Left ventricle myocardium superior (tissue), 1 donor: ENCODE measurements at regions not wholly inside any gene's neighbourhood (a gene's known extent, or its start where the extent isn't known, plus 50 kb on each side); places are given as distances from the start of the nearest gene placed in this dataset.
A peak's percentile ranks its signal among the peaks of the same experiment; 100 is the strongest.
"Not testable (repeated sequence)": the region's sequence is repeated elsewhere in the genome, so short reads cannot be mapped to it uniquely, and the experiment has no call there.

ENCODE experiments used
- ATAC-seq: fragments of 200-7000 bp; cut with Tn5 transposase; one replicate; pipeline ENCODE4 v1.9.1; 2020; ENCODE audit warnings: mild to moderate bottlenecking, moderate library complexity
- DNase-seq: peaks from one replicate; pipeline ENCODE4 v3.0.0-alpha.2; 2020
- intact Hi-C: fragments of 100-400 bp; cut with micrococcal nuclease; formaldehyde crosslinking; loops from one replicate; pipeline ENCODE4 v1.11.0; 2022
- donor health status: DM: no; HTN: yes; CAD: no; lungs with severe emphysema.

- intact Hi-C loops: no loop called here
- DNase-seq: no peak
- no peak for ATAC-seq
Observed at GRCh38 chr7:49631960-49632359, 141.5 kb upstream of the VWC2 start.

GRCh38 chr7:49635800-49636199 is 137.6 kb upstream of the VWC2 start:
- intact Hi-C loops: no loop called here
- DNase-seq: no peak
- ATAC-seq: no peak

- ATAC-seq (no peak), DNase-seq (no peak)
- intact Hi-C loops: no loop called here
Observed at GRCh38 chr7:49636400-49636799, 137.0 kb upstream of the VWC2 start.

- ATAC-seq (peak; percentile 89), DNase-seq (no peak)
- intact Hi-C loops: no loop called here
Observed at GRCh38 chr7:49638166-49638565, 135.3 kb upstream of the VWC2 start.

GRCh38 chr7:49639068-49639593 is 134.3 kb upstream of the VWC2 start:
- intact Hi-C loops: no loop called here
- DNase-seq: no peak
- ATAC-seq: peak; percentile 22

GRCh38 chr7:49639808-49640207 is 133.6 kb upstream of the VWC2 start:
- ATAC-seq (no peak), DNase-seq (no peak)
- intact Hi-C loops: loop anchor here (10.0 kb wide), 1 partner anchor 135 kb away; the partner anchor contains the start of gene VWC2

GRCh38 chr7:49643321-49643720 is 130.1 kb upstream of the VWC2 start:
- ATAC-seq (peak; percentile 97), DNase-seq (peak; percentile 68)
- intact Hi-C loops: loop anchor here (10.0 kb wide), 1 partner anchor 131 kb away; the partner anchor contains the start of gene VWC2

- DNase-seq: no peak
- ATAC-seq: no peak
- intact Hi-C loops: loop anchor here (10.0 kb wide), 1 partner anchor 131 kb away; the partner anchor contains the start of gene VWC2
Observed at GRCh38 chr7:49643736-49644135, 129.7 kb upstream of the VWC2 start.

- intact Hi-C loops: loop anchor here (10.0 kb wide), 1 partner anchor 130 kb away; the partner anchor contains the start of gene VWC2
- ATAC-seq (no peak), DNase-seq (no peak)
Observed at GRCh38 chr7:49644396-49645166, 128.9 kb upstream of the VWC2 start.

GRCh38 chr7:49645296-49645695 is 128.1 kb upstream of the VWC2 start:
- DNase-seq (no peak), ATAC-seq (no peak)
- intact Hi-C loops: loop anchor here (10.0 kb wide), 1 partner anchor 130 kb away; the partner anchor contains the start of gene VWC2

- ATAC-seq (no peak), DNase-seq (no peak)
- intact Hi-C loops: no loop called here
Observed at GRCh38 chr7:49660170-49660783, 113.2 kb upstream of the VWC2 start.

GRCh38 chr7:49660976-49661375 is 112.5 kb upstream of the VWC2 start:
- ATAC-seq (no peak), DNase-seq (no peak)
- intact Hi-C loops: no loop called here

GRCh38 chr7:49665963-49666362 is 107.5 kb upstream of the VWC2 start:
- intact Hi-C loops, DNase-seq, ATAC-seq: not testable (repeated sequence)

GRCh38 chr7:49666764-49667163 is 106.7 kb upstream of the VWC2 start:
- DNase-seq (no peak), ATAC-seq (no peak)
- intact Hi-C loops: no loop called here

GRCh38 chr7:49669285-49669684 is 104.2 kb upstream of the VWC2 start:
- DNase-seq: no peak
- no peak for ATAC-seq
- intact Hi-C loops: no loop called here

GRCh38 chr7:49669692-49670260 is 103.7 kb upstream of the VWC2 start:
- intact Hi-C loops: no loop called here
- peak; percentile 43 for DNase-seq
- peak; percentile 94 for ATAC-seq

- no peak for DNase-seq
- ATAC-seq: no peak
Observed at GRCh38 chr7:49670991-49671390, 102.4 kb upstream of the VWC2 start.

GRCh38 chr7:49692516-49692915 is 80.9 kb upstream of the VWC2 start:
- intact Hi-C loops: no loop called here
- DNase-seq (no peak), ATAC-seq (no peak)

More at GRCh38 chr7:49670991-49671390, 102.4 kb upstream of the VWC2 start:
- intact Hi-C loops: no loop called here

GRCh38 chr7:49695971-49696370 is 77.5 kb upstream of the VWC2 start:
- no peak for ATAC-seq
- intact Hi-C loops: no loop called here
- DNase-seq: no peak

GRCh38 chr7:49700841-49701240 is 72.6 kb upstream of the VWC2 start:
- ATAC-seq (no peak), DNase-seq (no peak)
- intact Hi-C loops: no loop called here
